ENCODE measurements at regions not wholly inside any gene's neighbourhood (a gene's known extent, or its start where the extent isn't known, plus 50 kb on each side); places are given as distances from the start of the nearest gene placed in this dataset.

- TF ChIP-seq RAD21 (IDR thresholded peaks at IDR 0.05; ENCODE audit: low read depth) (no peak), USF1 (IDR thresholded peaks at IDR 0.05) (no peak), MAX (IDR thresholded peaks at IDR 0.05) (no peak), NFIC (IDR thresholded peaks at IDR 0.05) (no peak), TAF1 (IDR thresholded peaks at IDR 0.05; ENCODE audit: low read depth) (no peak), TCF12 (IDR thresholded peaks at IDR 0.05; ENCODE audit: low read depth) (no peak), EP300 (IDR thresholded peaks at IDR 0.05; ENCODE audit: borderline replicate concordance) (no peak), YY1 (IDR thresholded peaks at IDR 0.05; ENCODE audit: low read depth) (no peak), CEBPB (IDR thresholded peaks at IDR 0.05) (no peak), FOXM1 (IDR thresholded peaks at IDR 0.05; ENCODE audit: borderline replicate concordance, low read depth) (no peak)
- TF ChIP-seq, protein P1, sequence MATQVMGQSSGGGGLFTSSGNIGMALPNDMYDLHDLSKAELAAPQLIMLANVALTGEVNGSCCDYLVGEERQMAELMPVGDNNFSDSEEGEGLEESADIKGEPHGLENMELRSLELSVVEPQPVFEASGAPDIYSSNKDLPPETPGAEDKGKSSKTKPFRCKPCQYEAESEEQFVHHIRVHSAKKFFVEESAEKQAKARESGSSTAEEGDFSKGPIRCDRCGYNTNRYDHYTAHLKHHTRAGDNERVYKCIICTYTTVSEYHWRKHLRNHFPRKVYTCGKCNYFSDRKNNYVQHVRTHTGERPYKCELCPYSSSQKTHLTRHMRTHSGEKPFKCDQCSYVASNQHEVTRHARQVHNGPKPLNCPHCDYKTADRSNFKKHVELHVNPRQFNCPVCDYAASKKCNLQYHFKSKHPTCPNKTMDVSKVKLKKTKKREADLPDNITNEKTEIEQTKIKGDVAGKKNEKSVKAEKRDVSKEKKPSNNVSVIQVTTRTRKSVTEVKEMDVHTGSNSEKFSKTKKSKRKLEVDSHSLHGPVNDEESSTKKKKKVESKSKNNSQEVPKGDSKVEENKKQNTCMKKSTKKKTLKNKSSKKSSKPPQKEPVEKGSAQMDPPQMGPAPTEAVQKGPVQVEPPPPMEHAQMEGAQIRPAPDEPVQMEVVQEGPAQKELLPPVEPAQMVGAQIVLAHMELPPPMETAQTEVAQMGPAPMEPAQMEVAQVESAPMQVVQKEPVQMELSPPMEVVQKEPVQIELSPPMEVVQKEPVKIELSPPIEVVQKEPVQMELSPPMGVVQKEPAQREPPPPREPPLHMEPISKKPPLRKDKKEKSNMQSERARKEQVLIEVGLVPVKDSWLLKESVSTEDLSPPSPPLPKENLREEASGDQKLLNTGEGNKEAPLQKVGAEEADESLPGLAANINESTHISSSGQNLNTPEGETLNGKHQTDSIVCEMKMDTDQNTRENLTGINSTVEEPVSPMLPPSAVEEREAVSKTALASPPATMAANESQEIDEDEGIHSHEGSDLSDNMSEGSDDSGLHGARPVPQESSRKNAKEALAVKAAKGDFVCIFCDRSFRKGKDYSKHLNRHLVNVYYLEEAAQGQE (IDR thresholded peaks at IDR 0.05; ENCODE audit: low read depth), result no peak
Measured at GRCh38 chr16:7216719-7217118, 115.9 kb upstream of the RBFOX1 start.

Measured in Ishikawa (cell line).